ENCODE measurements at regions not wholly inside any gene's neighbourhood (a gene's known extent, or its start where the extent isn't known, plus 50 kb on each side); places are given as distances from the start of the nearest gene placed in this dataset.

GRCh38 chr4:41373221-41373620 lies 116.5 kb downstream of the UCHL1 start:
- DNase-seq (ENCODE audit: extremely low read depth, insufficient read length), result no peak
- no peak for TF ChIP-seq CTCF (IDR thresholded peaks at IDR 0.05; ENCODE audit: insufficient read depth, low read length, poor library complexity, severe bottlenecking)
- no peak overlapping the region for H3K4me3 ChIP-seq (replicated peaks; ENCODE audit: low read depth, low read length)
- no peaks in the 10 kb centered on the region for H3K36me3 ChIP-seq (ENCODE audit: control insufficient read depth, insufficient read depth, low read length)
- H3K27me3 ChIP-seq (replicated peaks; ENCODE audit: control insufficient read depth, insufficient read depth, low read length), result no peaks in the 10 kb centered on the region

- no peak for TF ChIP-seq CTCF (IDR thresholded peaks at IDR 0.05; ENCODE audit: insufficient read depth, low read length, poor library complexity, severe bottlenecking)
- no peak for DNase-seq (ENCODE audit: extremely low read depth, insufficient read length)
- Histone ChIP-seq H3K4me3 (replicated peaks; ENCODE audit: low read depth, low read length) (no peak overlapping the region), H3K27me3 (replicated peaks; ENCODE audit: control insufficient read depth, insufficient read depth, low read length) (no peaks in the 10 kb centered on the region), H3K36me3 (ENCODE audit: control insufficient read depth, insufficient read depth, low read length) (no peaks in the 10 kb centered on the region)
Observed at GRCh38 chr4:41374490-41374889, 117.8 kb downstream of the UCHL1 start.

GRCh38 chr4:41375561-41375960 lies 118.8 kb downstream of the UCHL1 start:
- no peak for DNase-seq (ENCODE audit: extremely low read depth, insufficient read length)
- Histone ChIP-seq H3K36me3 (ENCODE audit: control insufficient read depth, insufficient read depth, low read length) (no peaks in the 10 kb centered on the region), H3K27me3 (replicated peaks; ENCODE audit: control insufficient read depth, insufficient read depth, low read length) (no peaks in the 10 kb centered on the region), H3K4me3 (replicated peaks; ENCODE audit: low read depth, low read length) (no peak overlapping the region)
- TF ChIP-seq CTCF (IDR thresholded peaks at IDR 0.05; ENCODE audit: insufficient read depth, low read length, poor library complexity, severe bottlenecking), result no peak

- H3K36me3 ChIP-seq (ENCODE audit: control insufficient read depth, insufficient read depth, low read length), result no peaks in the 10 kb centered on the region
- no peaks in the 10 kb centered on the region for H3K27me3 ChIP-seq (replicated peaks; ENCODE audit: control insufficient read depth, insufficient read depth, low read length)
- H3K4me3 ChIP-seq (replicated peaks; ENCODE audit: low read depth, low read length), result no peak overlapping the region
- TF ChIP-seq CTCF (IDR thresholded peaks at IDR 0.05; ENCODE audit: insufficient read depth, low read length, poor library complexity, severe bottlenecking), result no peak
- DNase-seq (ENCODE audit: extremely low read depth, insufficient read length), result no peak
Observed at GRCh38 chr4:41377196-41377595, 120.5 kb downstream of the UCHL1 start.

- Histone ChIP-seq H3K4me3 (replicated peaks; ENCODE audit: low read depth, low read length) (no peak overlapping the region), H3K27me3 (replicated peaks; ENCODE audit: control insufficient read depth, insufficient read depth, low read length) (no peaks in the 10 kb centered on the region), H3K36me3 (ENCODE audit: control insufficient read depth, insufficient read depth, low read length) (no peaks in the 10 kb centered on the region)
- no peak for TF ChIP-seq CTCF (IDR thresholded peaks at IDR 0.05; ENCODE audit: insufficient read depth, low read length, poor library complexity, severe bottlenecking)
- DNase-seq (ENCODE audit: extremely low read depth, insufficient read length), result no peak
Observed at GRCh38 chr4:41379230-41379629, 122.5 kb downstream of the UCHL1 start.

GRCh38 chr4:41380511-41381157 lies 123.9 kb downstream of the UCHL1 start:
- H3K27me3 ChIP-seq (replicated peaks; ENCODE audit: control insufficient read depth, insufficient read depth, low read length), result no peaks in the 10 kb centered on the region
- H3K4me3 ChIP-seq (replicated peaks; ENCODE audit: low read depth, low read length), result no peak overlapping the region
- H3K36me3 ChIP-seq (ENCODE audit: control insufficient read depth, insufficient read depth, low read length), result no peaks in the 10 kb centered on the region
- no peak for TF ChIP-seq CTCF (IDR thresholded peaks at IDR 0.05; ENCODE audit: insufficient read depth, low read length, poor library complexity, severe bottlenecking)
- no peak for DNase-seq (ENCODE audit: extremely low read depth, insufficient read length)

Measured in GM06990 (cell line).